Type B pancreatic cell (in vitro differentiated cells): ENCODE measurements at regions not wholly inside any gene's neighbourhood (a gene's known extent, or its start where the extent isn't known, plus 50 kb on each side); places are given as distances from the start of the nearest gene placed in this dataset.

Experiments used
- DNase-seq: peaks from one replicate; pipeline ENCODE4 v3.0.0; 2021; ENCODE audit warnings: mixed read lengths; ENCODE audit not compliant: unreplicated experiment; ENCODE audit errors: extremely low spot score
- H3K27ac Mint-ChIP-seq: 2 replicates; pipeline ENCODE4 v1.8.0; 2021; ENCODE audit warnings: mild to moderate bottlenecking, mixed read lengths
- H3K27me3 Mint-ChIP-seq: 2 replicates; pipeline ENCODE4 v1.8.0; 2021; ENCODE audit warnings: mixed read lengths
- H3K36me3 Mint-ChIP-seq: 2 replicates; pipeline ENCODE4 v1.8.0; 2021; ENCODE audit warnings: mixed read lengths
- H3K4me1 Mint-ChIP-seq: one replicate; pipeline ENCODE4 v1.8.0; 2021; ENCODE audit warnings: mixed read lengths; ENCODE audit not compliant: unreplicated experiment
- H3K4me3 Mint-ChIP-seq: 2 replicates; pipeline ENCODE4 v1.8.0; 2021; ENCODE audit warnings: mild to moderate bottlenecking, mixed read lengths
- H3K9me3 Mint-ChIP-seq: 2 replicates; pipeline ENCODE4 v1.8.0; 2021; ENCODE audit warnings: mixed read lengths
- TF ChIP-seq, protein P1 (sequence below): fragments of 200-600 bp; sonication (generic); conservative IDR thresholded peaks from 2 replicates; pipeline ENCODE4 v1.5.0; 2021; ENCODE audit warnings: antibody characterized with exemption, mild to moderate bottlenecking

DNA sequence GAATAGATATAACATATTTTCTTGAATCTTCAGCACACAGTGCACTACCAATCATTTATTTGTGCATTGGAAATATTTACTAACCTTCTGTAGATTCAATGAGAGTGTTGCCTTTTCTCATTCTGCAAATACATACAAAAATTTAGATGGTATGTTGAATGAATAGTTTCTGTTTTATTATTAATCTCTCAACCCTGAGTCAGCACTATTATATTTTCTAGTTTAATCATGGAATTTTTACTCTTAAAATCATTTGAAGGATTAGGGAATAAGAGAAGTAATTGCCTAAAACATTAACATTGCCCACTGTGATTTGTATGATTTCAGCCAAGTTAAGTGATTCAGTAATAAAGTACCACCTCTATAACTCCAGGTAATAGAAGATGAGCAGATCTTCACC, 370.2 kb upstream of the CDH7 start:
- no peaks in the 10 kb centered on the region for H3K4me1 Mint-ChIP-seq
- H3K27me3 Mint-ChIP-seq, result no peaks in the 10 kb centered on the region
- H3K36me3 Mint-ChIP-seq, result no peaks in the 10 kb centered on the region
- TF ChIP-seq, protein P1, sequence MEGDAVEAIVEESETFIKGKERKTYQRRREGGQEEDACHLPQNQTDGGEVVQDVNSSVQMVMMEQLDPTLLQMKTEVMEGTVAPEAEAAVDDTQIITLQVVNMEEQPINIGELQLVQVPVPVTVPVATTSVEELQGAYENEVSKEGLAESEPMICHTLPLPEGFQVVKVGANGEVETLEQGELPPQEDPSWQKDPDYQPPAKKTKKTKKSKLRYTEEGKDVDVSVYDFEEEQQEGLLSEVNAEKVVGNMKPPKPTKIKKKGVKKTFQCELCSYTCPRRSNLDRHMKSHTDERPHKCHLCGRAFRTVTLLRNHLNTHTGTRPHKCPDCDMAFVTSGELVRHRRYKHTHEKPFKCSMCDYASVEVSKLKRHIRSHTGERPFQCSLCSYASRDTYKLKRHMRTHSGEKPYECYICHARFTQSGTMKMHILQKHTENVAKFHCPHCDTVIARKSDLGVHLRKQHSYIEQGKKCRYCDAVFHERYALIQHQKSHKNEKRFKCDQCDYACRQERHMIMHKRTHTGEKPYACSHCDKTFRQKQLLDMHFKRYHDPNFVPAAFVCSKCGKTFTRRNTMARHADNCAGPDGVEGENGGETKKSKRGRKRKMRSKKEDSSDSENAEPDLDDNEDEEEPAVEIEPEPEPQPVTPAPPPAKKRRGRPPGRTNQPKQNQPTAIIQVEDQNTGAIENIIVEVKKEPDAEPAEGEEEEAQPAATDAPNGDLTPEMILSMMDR, result no peak
- H3K4me3 Mint-ChIP-seq, result no peak overlapping the region
- DNase-seq, result no peak
- no peak overlapping the region for H3K27ac Mint-ChIP-seq
- no peaks in the 10 kb centered on the region for H3K9me3 Mint-ChIP-seq

GRCh38 chr18:65372904-65373303, 377.9 kb upstream of the CDH7 start:
- Mint-ChIP-seq H3K4me3 (no peak overlapping the region), H3K36me3 (no peaks in the 10 kb centered on the region), H3K27me3 (no peaks in the 10 kb centered on the region), H3K4me1 (no peaks in the 10 kb centered on the region), H3K9me3 (no peaks in the 10 kb centered on the region), H3K27ac (no peak overlapping the region)
- no peak for DNase-seq
- TF ChIP-seq, protein P1, result no peak

DNA sequence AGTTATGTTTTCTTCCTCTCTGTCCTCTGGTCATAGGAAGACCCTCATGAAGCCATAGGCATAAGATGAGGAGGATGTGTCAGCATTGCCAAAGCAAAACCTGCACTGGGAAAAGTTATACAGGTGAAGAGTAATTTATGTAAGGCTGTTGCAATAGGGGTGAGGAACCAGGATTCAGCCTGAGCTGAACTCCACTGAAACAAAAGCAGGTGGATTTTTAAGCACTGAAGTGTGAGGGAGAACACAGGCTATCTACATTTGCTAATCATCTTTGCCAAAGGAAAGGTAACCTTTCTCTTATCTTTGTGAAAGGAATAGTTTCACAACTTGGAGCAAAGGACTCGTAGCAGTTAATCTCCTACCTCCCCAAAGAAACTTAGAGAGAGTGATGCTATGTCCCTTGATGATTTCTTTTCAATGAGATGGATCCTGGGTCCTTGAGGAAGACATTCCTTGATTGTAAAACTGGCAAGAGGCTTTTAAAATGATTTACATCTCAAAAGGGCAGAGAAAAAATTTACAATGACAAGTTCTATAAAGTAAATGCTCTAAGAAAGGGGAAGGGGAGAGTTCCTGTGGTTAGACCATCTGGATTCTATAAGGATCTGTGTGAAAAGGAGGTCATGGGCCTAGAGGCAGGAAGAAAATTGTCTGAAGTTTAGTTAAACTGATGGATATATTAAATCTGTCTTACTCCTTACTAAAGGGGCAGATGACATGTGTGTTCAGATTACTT, 385.4 kb upstream of the CDH7 start:
- Mint-ChIP-seq H3K27me3 (no peaks in the 10 kb centered on the region), H3K4me3 (no peak overlapping the region), H3K36me3 (no peaks in the 10 kb centered on the region), H3K27ac (no peak overlapping the region), H3K9me3 (no peaks in the 10 kb centered on the region), H3K4me1 (peaks cover 7% of the 10 kb centered on the region)
- TF ChIP-seq, protein P1, result no peak
- DNase-seq, result no peak

GRCh38 chr18:65363911-65364632, 386.7 kb upstream of the CDH7 start:
- H3K27ac Mint-ChIP-seq, result no peak overlapping the region
- DNase-seq, result no peak
- no peaks in the 10 kb centered on the region for H3K36me3 Mint-ChIP-seq
- no peaks in the 10 kb centered on the region for H3K27me3 Mint-ChIP-seq
- H3K9me3 Mint-ChIP-seq, result no peaks in the 10 kb centered on the region
- peaks cover 7% of the 10 kb centered on the region for H3K4me1 Mint-ChIP-seq
- TF ChIP-seq, protein P1, result no peak
- H3K4me3 Mint-ChIP-seq, result no peak overlapping the region

DNA sequence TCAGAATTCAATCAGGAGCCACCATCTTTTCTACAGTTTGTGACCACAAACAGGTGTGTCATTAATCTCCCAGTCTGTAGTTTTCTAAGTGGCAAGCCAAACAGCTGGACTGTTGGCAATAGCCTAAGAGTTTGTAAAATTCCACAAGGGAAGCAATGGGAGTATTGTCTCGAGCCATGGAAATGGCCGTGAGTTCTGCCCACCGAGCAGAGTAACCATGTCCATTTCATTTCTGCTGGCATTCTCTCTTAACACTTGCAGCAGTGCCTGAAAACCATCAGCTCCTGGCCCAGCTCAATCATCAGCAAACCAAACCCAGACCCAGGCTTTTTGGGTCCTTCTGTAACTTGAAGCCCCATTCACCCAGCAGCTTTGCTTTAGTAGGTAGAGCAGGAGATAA, 387.8 kb upstream of the CDH7 start:
- no peak for DNase-seq
- H3K27ac Mint-ChIP-seq, result no peak overlapping the region
- TF ChIP-seq, protein P1, result no peak
- H3K9me3 Mint-ChIP-seq, result no peaks in the 10 kb centered on the region
- H3K36me3 Mint-ChIP-seq, result no peaks in the 10 kb centered on the region
- no peaks in the 10 kb centered on the region for H3K27me3 Mint-ChIP-seq
- no peak overlapping the region for H3K4me3 Mint-ChIP-seq
- peaks cover 7% of the 10 kb centered on the region for H3K4me1 Mint-ChIP-seq
